Esophagus muscularis mucosa (tissue), 4 donors: ENCODE measurements at regions not wholly inside any gene's neighbourhood (a gene's known extent, or its start where the extent isn't known, plus 50 kb on each side); places are given as distances from the start of the nearest gene placed in this dataset.

Source experiments
- CTCF ChIP-seq, 3 experiments: fragments of 200-600 bp in 2 of 3; fragments of 450-650 bp in 1 of 3; sonication (generic) in 2 of 3; IDR thresholded peaks; one replicate each; pipeline ENCODE4 v1.5.1; 2017 to 2019; ENCODE audit warnings: antibody characterized with exemption in 3 of 3, mild to moderate bottlenecking in 2 of 3, moderate library complexity in 1 of 3
- EP300 ChIP-seq: sonication (generic); formaldehyde crosslinking; IDR thresholded peaks from one replicate; pipeline ENCODE4 v1.6.1; 2017; ENCODE audit warnings: antibody characterized with exemption
- POLR2A ChIP-seq: fragments of 450-650 bp; IDR thresholded peaks from one replicate; pipeline ENCODE4 v1.6.1; 2017; ENCODE audit warnings: antibody characterized with exemption, moderate library complexity, mild to moderate bottlenecking, low read depth
- POLR2AphosphoS5 ChIP-seq, 2 donors: sonication (generic); formaldehyde crosslinking; IDR thresholded peaks; one replicate each; pipeline ENCODE4 v1.6.1; 2017; ENCODE audit warnings: antibody characterized with exemption in 2 of 2

GRCh38 chr15:53875711-53876110 is 102.5 kb upstream of the UNC13C start:
- TF ChIP-seq CTCF (IDR thresholded peaks at IDR 0.05) (no peak), POLR2AphosphoS5 (IDR thresholded peaks at IDR 0.05) (no peak), EP300 (no peak), POLR2A (no peak)
